ENCODE measurements at regions not wholly inside any gene's neighbourhood (a gene's known extent, or its start where the extent isn't known, plus 50 kb on each side); places are given as distances from the start of the nearest gene placed in this dataset.

GRCh38 chr14:39768589-39768988, 336.4 kb upstream of the FBXO33 start:
- Histone ChIP-seq H3K36me3 (replicated peaks in 1 of 2; ENCODE audit: control insufficient read depth in 1 of 2, insufficient read depth in 2 of 2, low read length in 2 of 2) (no peaks in the 10 kb centered on the region), H3K27me3 (ENCODE audit: control insufficient read depth in 2 of 2, insufficient read depth in 2 of 2, low read length in 2 of 2) (no peaks in the 10 kb centered on the region), H3K4me2 (replicated peaks; ENCODE audit: extremely low read depth, low read length, poor library complexity, severe bottlenecking) (no peak overlapping the region), H3K27ac (ENCODE audit: low read depth in 1 of 2, low read length in 2 of 2) (no peak overlapping the region), H2AFZ (ENCODE audit: insufficient read depth, low read depth, low read length, poor library complexity, severe bottlenecking) (no peak overlapping the region), H3K4me3 (replicated peaks in 1 of 3; ENCODE audit: low read depth in 2 of 3, low read length in 3 of 3) (no peak overlapping the region), H3K79me2 (ENCODE audit: insufficient read depth, low read length) (no peaks in the 10 kb centered on the region), H3K9ac (ENCODE audit: insufficient read depth, low read length, poor library complexity, severe bottlenecking) (no peak overlapping the region), H4K20me1 (ENCODE audit: insufficient read depth, low read length) (no peaks in the 10 kb centered on the region), H3K4me1 (ENCODE audit: control insufficient read depth in 1 of 2, insufficient read depth in 2 of 2, low read length in 2 of 2) (no peaks in the 10 kb centered on the region), H3K9me3 (replicated peaks in 1 of 2; ENCODE audit: control insufficient read depth in 1 of 2, insufficient read depth in 1 of 2, low read length in 2 of 2) (no peaks in the 10 kb centered on the region)
- DNase-seq: no peak
- Mint-ChIP-seq H3K4me1 (no peaks in the 10 kb centered on the region), H3K9me3 (peaks cover 0 to 2% (median 0%) of the 10 kb centered on the region in 7 donors), H3K27me3 (ENCODE audit: low read depth in 3 of 3) (peaks cover 0 to 2% (median 0%) of the 10 kb centered on the region in 3 donors), H3K27ac (no peak overlapping the region), H3K36me3 (no peaks in the 10 kb centered on the region), H3K4me3 (no peak overlapping the region)
- intact Hi-C loops (cut with micrococcal nuclease): no loop called here
- 89% methylated on average over 1 of the region's 1 CpG for WGBS (ENCODE audit: insufficient coverage)
- TF ChIP-seq CTCF (IDR thresholded peaks at IDR 0.05): no peak

- Histone ChIP-seq H3K36me3 (replicated peaks in 1 of 2; ENCODE audit: control insufficient read depth in 1 of 2, insufficient read depth in 2 of 2, low read length in 2 of 2) (no peaks in the 10 kb centered on the region), H3K9me3 (replicated peaks in 1 of 2; ENCODE audit: control insufficient read depth in 1 of 2, insufficient read depth in 1 of 2, low read length in 2 of 2) (no peaks in the 10 kb centered on the region), H2AFZ (ENCODE audit: insufficient read depth, low read depth, low read length, poor library complexity, severe bottlenecking) (no peak overlapping the region), H3K4me1 (ENCODE audit: control insufficient read depth in 1 of 2, insufficient read depth in 2 of 2, low read length in 2 of 2) (no peaks in the 10 kb centered on the region), H3K27ac (ENCODE audit: low read depth in 1 of 2, low read length in 2 of 2) (no peak overlapping the region), H3K4me2 (replicated peaks; ENCODE audit: extremely low read depth, low read length, poor library complexity, severe bottlenecking) (no peak overlapping the region), H3K79me2 (ENCODE audit: insufficient read depth, low read length) (no peaks in the 10 kb centered on the region), H3K4me3 (replicated peaks in 1 of 3; ENCODE audit: low read depth in 2 of 3, low read length in 3 of 3) (no peak overlapping the region), H4K20me1 (ENCODE audit: insufficient read depth, low read length) (no peaks in the 10 kb centered on the region), H3K9ac (ENCODE audit: insufficient read depth, low read length, poor library complexity, severe bottlenecking) (no peak overlapping the region), H3K27me3 (ENCODE audit: control insufficient read depth in 2 of 2, insufficient read depth in 2 of 2, low read length in 2 of 2) (no peaks in the 10 kb centered on the region)
- Mint-ChIP-seq H3K27me3 (ENCODE audit: low read depth in 3 of 3) (peaks cover 0 to 2% (median 0%) of the 10 kb centered on the region in 3 donors), H3K9me3 (peaks cover 0 to 4% (median 0%) of the 10 kb centered on the region in 7 donors), H3K27ac (no peak overlapping the region), H3K36me3 (no peaks in the 10 kb centered on the region), H3K4me1 (peaks cover 5% of the 10 kb centered on the region), H3K4me3 (no peak overlapping the region)
- TF ChIP-seq CTCF (IDR thresholded peaks at IDR 0.05): no peak
- intact Hi-C loops (cut with micrococcal nuclease): no loop called here
- no peak for DNase-seq
- 61% methylated on average over 2 of the region's 7 CpGs for WGBS (ENCODE audit: insufficient coverage)
These were observed 334.3 kb upstream of the FBXO33 start for GRCh38 chr14:39766397-39767000.
